Upper lobe of left lung (tissue), 4 donors: ENCODE measurements at regions not wholly inside any gene's neighbourhood (a gene's known extent, or its start where the extent isn't known, plus 50 kb on each side); places are given as distances from the start of the nearest gene placed in this dataset.

Experiments
- EP300 ChIP-seq, 4 donors: sonication (generic); formaldehyde crosslinking; IDR thresholded peaks; one replicate each; pipeline ENCODE4 v1.5.1; 2017; ENCODE audit warnings: antibody characterized with exemption in 4 of 4, control low read depth in 2 of 4
- POLR2A ChIP-seq, 4 donors: fragments of 450-650 bp; IDR thresholded peaks; one replicate each; pipeline ENCODE4 v1.5.1; 2016 to 2017; ENCODE audit warnings: antibody characterized with exemption in 4 of 4, mild to moderate bottlenecking in 2 of 4
- TF ChIP-seq, protein P1 (sequence below), 6 experiments: fragments of 450-650 bp in 4 of 6; fragments of 200-600 bp in 2 of 6; sonication (generic) in 2 of 6; IDR thresholded peaks; one replicate each; pipeline ENCODE4 v1.5.1; 2016 to 2019; ENCODE audit warnings: antibody characterized with exemption in 6 of 6

DNA sequence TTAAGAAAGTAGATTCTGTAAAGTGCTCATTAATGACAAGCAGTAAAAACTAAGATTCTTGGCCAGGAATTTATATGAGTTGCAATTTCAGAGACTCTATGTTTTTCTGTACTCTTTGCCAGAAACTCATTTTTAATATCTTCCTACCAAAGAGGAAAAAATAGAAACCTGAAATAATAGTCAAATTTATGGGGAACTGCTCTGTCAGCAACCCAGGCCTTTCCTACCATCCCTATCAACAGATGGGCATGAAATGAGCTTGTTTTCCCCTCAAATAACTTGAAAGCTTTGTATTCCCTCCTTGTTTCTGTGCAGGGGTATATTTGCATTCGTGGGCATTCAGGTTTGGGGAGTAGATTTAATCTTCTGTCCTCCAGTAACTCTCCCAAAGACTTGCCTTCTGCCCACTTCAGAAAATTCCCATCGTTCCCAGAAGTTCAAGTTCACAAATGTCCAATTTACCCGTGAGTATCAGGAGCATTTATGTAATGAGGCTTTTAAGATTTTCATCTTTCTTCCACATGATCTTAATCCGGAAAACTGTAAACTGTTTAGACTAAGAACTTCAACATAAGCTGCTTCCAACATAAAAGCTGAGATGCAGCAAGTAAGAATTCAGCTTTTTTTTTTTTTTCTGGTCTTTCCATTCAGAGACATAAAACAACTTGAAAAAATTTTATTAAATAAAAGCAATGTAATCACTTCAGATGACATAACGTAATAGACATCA is 363.1 kb downstream of the EFNB2 start:
- TF ChIP-seq, protein P1, sequence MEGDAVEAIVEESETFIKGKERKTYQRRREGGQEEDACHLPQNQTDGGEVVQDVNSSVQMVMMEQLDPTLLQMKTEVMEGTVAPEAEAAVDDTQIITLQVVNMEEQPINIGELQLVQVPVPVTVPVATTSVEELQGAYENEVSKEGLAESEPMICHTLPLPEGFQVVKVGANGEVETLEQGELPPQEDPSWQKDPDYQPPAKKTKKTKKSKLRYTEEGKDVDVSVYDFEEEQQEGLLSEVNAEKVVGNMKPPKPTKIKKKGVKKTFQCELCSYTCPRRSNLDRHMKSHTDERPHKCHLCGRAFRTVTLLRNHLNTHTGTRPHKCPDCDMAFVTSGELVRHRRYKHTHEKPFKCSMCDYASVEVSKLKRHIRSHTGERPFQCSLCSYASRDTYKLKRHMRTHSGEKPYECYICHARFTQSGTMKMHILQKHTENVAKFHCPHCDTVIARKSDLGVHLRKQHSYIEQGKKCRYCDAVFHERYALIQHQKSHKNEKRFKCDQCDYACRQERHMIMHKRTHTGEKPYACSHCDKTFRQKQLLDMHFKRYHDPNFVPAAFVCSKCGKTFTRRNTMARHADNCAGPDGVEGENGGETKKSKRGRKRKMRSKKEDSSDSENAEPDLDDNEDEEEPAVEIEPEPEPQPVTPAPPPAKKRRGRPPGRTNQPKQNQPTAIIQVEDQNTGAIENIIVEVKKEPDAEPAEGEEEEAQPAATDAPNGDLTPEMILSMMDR (IDR thresholded peaks at IDR 0.05) = no peak
- TF ChIP-seq EP300 (IDR thresholded peaks at IDR 0.05) (no peak), POLR2A (IDR thresholded peaks at IDR 0.05) (no peak)
